Heart left ventricle (tissue), 13 donors: ENCODE measurements at regions not wholly inside any gene's neighbourhood (a gene's known extent, or its start where the extent isn't known, plus 50 kb on each side); places are given as distances from the start of the nearest gene placed in this dataset.
"Not testable (repeated sequence)": the region's sequence is repeated elsewhere in the genome, so short reads cannot be mapped to it uniquely, and the experiment has no call there.

ENCODE experiments used
- CTCF ChIP-seq, 12 donors: fragments of 200-600 bp; sonication (generic) in 4 of 12; IDR thresholded peaks; one replicate each; pipeline versions ENCODE4 v1.5.0 to v1.8.0; 2018 to 2022; ENCODE audit warnings: antibody characterized with exemption in 12 of 12, mild to moderate bottlenecking in 5 of 12
- POLR2A ChIP-seq, 2 donors: fragments of 450-650 bp; IDR thresholded peaks; one replicate each; pipeline ENCODE4 v1.6.1; 2017; ENCODE audit warnings: antibody characterized with exemption in 2 of 2, mild to moderate bottlenecking in 2 of 2, moderate library complexity in 2 of 2
- donor health status: ischemic (EF 13 %, LVEDD 7.1; RV severe dilation, severe dysfunction).
- donor health status: DM: no; HTN: yes; CAD: no.
- donor health status: DM: no; HTN: no; CAD: no.
- donor health status: ischemic (EF 25% LVEDD 6.9; RV normal size, moderate dysfunction).
- donor health status: ischemic (EF 25% LVEDD 5.7; RV mildly dilated, moderate dysfunction).
- donor health status: ischemic (EF 35%, LVEDD 5.7; RV mildly dilated, moderate dysfunction).
- donor health status: nonischemic (EF 11% LVEDD 7.7; RV severe dilation, severe dysfunction).
- donor health status: DM: yes; HTN: yes; CAD: no.
- donor health status: PGD.
- donor health status: ischemic (EF 29% LVEDD 5.4; RV normal size, mild dysfunction).
- donor health status: nonischemic (EF 23%, LVEDD 6.1; RV moderate dilation, normal function).

- not testable (repeated sequence) for TF ChIP-seq CTCF, POLR2A (IDR thresholded peaks at IDR 0.05)
These were observed 105.8 kb upstream of the GRK3 start for GRCh38 chr22:25458631-25459030.
